ENCODE measurements at regions not wholly inside any gene's neighbourhood (a gene's known extent, or its start where the extent isn't known, plus 50 kb on each side); places are given as distances from the start of the nearest gene placed in this dataset.

GRCh38 chr13:99655351-99656091, 154.2 kb downstream of the TM9SF2 start:
- H3K4me1 ChIP-seq (ENCODE audit: control insufficient read depth, extremely low read depth, insufficient read depth, low read length) = peaks cover 6% of the 10 kb centered on the region
- no peaks in the 10 kb centered on the region for H3K36me3 ChIP-seq (ENCODE audit: control insufficient read depth in 2 of 2, extremely low read depth in 1 of 2, insufficient read depth in 2 of 2, low read length in 2 of 2)
- H3K79me2 ChIP-seq (ENCODE audit: control insufficient read depth, insufficient read depth, low read length) = no peaks in the 10 kb centered on the region
- H3K27ac ChIP-seq (ENCODE audit: control insufficient read depth, insufficient read depth, low read length) = peak overlapping the region; percentile 44
- no peak overlapping the region for H2AFZ ChIP-seq (ENCODE audit: control insufficient read depth, low read length)
- dilution Hi-C loops (cut with MboI; ENCODE audit: extremely low pct_ligation_motif_present, low sequenced_read_pairs) = no loop called here
- no peaks in the 10 kb centered on the region for H4K20me1 ChIP-seq (ENCODE audit: control insufficient read depth, extremely low read depth, insufficient read depth, low read length)
- H3K9me1 ChIP-seq (ENCODE audit: control insufficient read depth, extremely low read depth, insufficient read depth, low read length) = no peaks in the 10 kb centered on the region
- peak overlapping the region; percentile 28 for H3K9ac ChIP-seq (ENCODE audit: control insufficient read depth, extremely low read depth, insufficient read depth, low read length)
- H3K4me2 ChIP-seq (ENCODE audit: control insufficient read depth, extremely low read depth, insufficient read depth, low read depth, low read length) = peak overlapping the region; percentile 33
- H3K27me3 ChIP-seq (ENCODE audit: control insufficient read depth, extremely low read depth, insufficient read depth, low read length) = no peaks in the 10 kb centered on the region
- no peak for FAIRE-seq
- DNase-seq (ENCODE audit: low read depth, low spot score) = peak; percentile 68
- H3K4me3 ChIP-seq (ENCODE audit: control insufficient read depth in 2 of 3, extremely low read depth in 1 of 3, insufficient read depth in 2 of 3, low read depth in 1 of 3, low read length in 3 of 3) = no peak overlapping the region
- TF ChIP-seq, protein P1, sequence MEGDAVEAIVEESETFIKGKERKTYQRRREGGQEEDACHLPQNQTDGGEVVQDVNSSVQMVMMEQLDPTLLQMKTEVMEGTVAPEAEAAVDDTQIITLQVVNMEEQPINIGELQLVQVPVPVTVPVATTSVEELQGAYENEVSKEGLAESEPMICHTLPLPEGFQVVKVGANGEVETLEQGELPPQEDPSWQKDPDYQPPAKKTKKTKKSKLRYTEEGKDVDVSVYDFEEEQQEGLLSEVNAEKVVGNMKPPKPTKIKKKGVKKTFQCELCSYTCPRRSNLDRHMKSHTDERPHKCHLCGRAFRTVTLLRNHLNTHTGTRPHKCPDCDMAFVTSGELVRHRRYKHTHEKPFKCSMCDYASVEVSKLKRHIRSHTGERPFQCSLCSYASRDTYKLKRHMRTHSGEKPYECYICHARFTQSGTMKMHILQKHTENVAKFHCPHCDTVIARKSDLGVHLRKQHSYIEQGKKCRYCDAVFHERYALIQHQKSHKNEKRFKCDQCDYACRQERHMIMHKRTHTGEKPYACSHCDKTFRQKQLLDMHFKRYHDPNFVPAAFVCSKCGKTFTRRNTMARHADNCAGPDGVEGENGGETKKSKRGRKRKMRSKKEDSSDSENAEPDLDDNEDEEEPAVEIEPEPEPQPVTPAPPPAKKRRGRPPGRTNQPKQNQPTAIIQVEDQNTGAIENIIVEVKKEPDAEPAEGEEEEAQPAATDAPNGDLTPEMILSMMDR (optimal IDR thresholded peaks at IDR 0.05 in 1 of 3, IDR thresholded peaks at IDR 0.05 in 1 of 3, conservative IDR thresholded peaks at IDR 0.05 in 1 of 3; ENCODE audit: extremely low read depth in 1 of 3, insufficient read depth in 2 of 3, low read length in 3 of 3) = no peak
- TF ChIP-seq EZH2 (IDR thresholded peaks at IDR 0.05; ENCODE audit: low read length) = no peak
- no peaks in the 10 kb centered on the region for H3K9me3 ChIP-seq (ENCODE audit: control insufficient read depth, low read depth, low read length)

- H3K27ac ChIP-seq (ENCODE audit: control insufficient read depth, insufficient read depth, low read length) = no peak overlapping the region
- H3K4me3 ChIP-seq (ENCODE audit: control insufficient read depth in 2 of 3, extremely low read depth in 1 of 3, insufficient read depth in 2 of 3, low read depth in 1 of 3, low read length in 3 of 3) = no peak overlapping the region
- peaks cover 6% of the 10 kb centered on the region for H3K4me1 ChIP-seq (ENCODE audit: control insufficient read depth, extremely low read depth, insufficient read depth, low read length)
- DNase-seq (ENCODE audit: low read depth, low spot score) (no peak), FAIRE-seq (no peak)
- no peaks in the 10 kb centered on the region for H4K20me1 ChIP-seq (ENCODE audit: control insufficient read depth, extremely low read depth, insufficient read depth, low read length)
- no peak overlapping the region for H3K4me2 ChIP-seq (ENCODE audit: control insufficient read depth, extremely low read depth, insufficient read depth, low read depth, low read length)
- no peaks in the 10 kb centered on the region for H3K27me3 ChIP-seq (ENCODE audit: control insufficient read depth, extremely low read depth, insufficient read depth, low read length)
- H3K9me1 ChIP-seq (ENCODE audit: control insufficient read depth, extremely low read depth, insufficient read depth, low read length) = no peaks in the 10 kb centered on the region
- H3K79me2 ChIP-seq (ENCODE audit: control insufficient read depth, insufficient read depth, low read length) = no peaks in the 10 kb centered on the region
- dilution Hi-C loops (cut with MboI; ENCODE audit: extremely low pct_ligation_motif_present, low sequenced_read_pairs) = no loop called here
- no peak overlapping the region for H3K9ac ChIP-seq (ENCODE audit: control insufficient read depth, extremely low read depth, insufficient read depth, low read length)
- H2AFZ ChIP-seq (ENCODE audit: control insufficient read depth, low read length) = no peak overlapping the region
- no peaks in the 10 kb centered on the region for H3K36me3 ChIP-seq (ENCODE audit: control insufficient read depth in 2 of 2, extremely low read depth in 1 of 2, insufficient read depth in 2 of 2, low read length in 2 of 2)
- TF ChIP-seq, protein P1 (optimal IDR thresholded peaks at IDR 0.05 in 1 of 3, IDR thresholded peaks at IDR 0.05 in 1 of 3, conservative IDR thresholded peaks at IDR 0.05 in 1 of 3; ENCODE audit: extremely low read depth in 1 of 3, insufficient read depth in 2 of 3, low read length in 3 of 3) = no peak
- no peak for TF ChIP-seq EZH2 (IDR thresholded peaks at IDR 0.05; ENCODE audit: low read length)
- no peaks in the 10 kb centered on the region for H3K9me3 ChIP-seq (ENCODE audit: control insufficient read depth, low read depth, low read length)
Measured at GRCh38 chr13:99654076-99654475, 152.8 kb downstream of the TM9SF2 start.
